Hematopoietic multipotent progenitor cell treated with erythropoietin and hydrocortisone succinate and interleukin-3 and kit ligand, for 8 days (in vitro differentiated cells): ENCODE measurements at regions not wholly inside any gene's neighbourhood (a gene's known extent, or its start where the extent isn't known, plus 50 kb on each side); places are given as distances from the start of the nearest gene placed in this dataset.

Source experiments
- DNase-seq: peaks from one replicate; pipeline ENCODE4 v3.0.0-alpha.2; 2015

- no peak for DNase-seq
These were observed 303.6 kb downstream of the UTP18 start for GRCh38 chr17:51563961-51564360.

DNA sequence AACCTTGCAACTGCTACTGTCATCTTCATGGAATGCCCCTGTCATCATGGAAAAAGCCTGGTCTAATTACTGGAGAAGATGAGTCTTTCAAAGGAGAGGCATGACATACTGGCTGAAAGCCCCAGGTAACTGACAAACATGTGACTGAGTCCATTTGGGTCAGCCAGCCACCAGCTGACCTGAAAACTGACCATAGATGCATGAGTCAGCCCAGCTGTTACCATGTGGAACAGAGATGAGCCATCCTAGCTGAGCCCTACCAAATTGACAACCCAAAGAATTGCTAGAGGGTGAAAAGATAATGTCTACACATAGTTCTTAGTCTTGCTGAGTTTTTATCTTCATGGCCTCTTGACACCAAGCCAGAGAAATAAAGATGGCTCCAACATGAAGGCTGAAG, 311.8 kb downstream of the UTP18 start:
- no peak for DNase-seq
